K562 (cell line): ENCODE measurements at regions not wholly inside any gene's neighbourhood (a gene's known extent, or its start where the extent isn't known, plus 50 kb on each side); places are given as distances from the start of the nearest gene placed in this dataset.

ENCODE experiments used
- ATAC-seq: fragments of 200-7000 bp; cut with Tn5 transposase; 3 replicates; pipeline ENCODE4 v1.9.1; 2020; ENCODE audit warnings: moderate library complexity
- BruUV-seq: library from RNA; stranded (reverse); fragments of 400-500 nt; replicated peaks from 2 replicates; lab custom pipeline; 2021; lab: Mats Ljungman, UMichigan
- CTCF ChIA-PET: fragments of 300-600 bp; formaldehyde crosslinking; extraction: SDS; loops from one replicate; lab custom pipeline; 2021; ENCODE audit warnings: low intra/inter-chr PET ratio; lab: Yijun Ruan, JAX
- POLR2A ChIA-PET: fragments of 300-600, 350-650 bp; sonication (Branson Sonifier 250); formaldehyde crosslinking; extraction: SDS; loops from one replicate; lab custom pipeline; 2021; ENCODE audit warnings: antibody characterized with exemption, inconsistent platforms; lab: Yijun Ruan, JAX
- DNase-seq, 4 experiments: peaks; one replicate each; pipeline versions ENCODE4 v3.0.0 to v3.0.0-alpha.2; 2011 to 2018; ENCODE audit warnings: low spot score in 3 of 4, mixed read lengths in 3 of 4; ENCODE audit errors: extremely low read depth in 1 of 4
- FAIRE-seq: peaks from 2 replicates; lab custom pipeline; 2011; peaks lifted over from hg19 to GRCh38; lab: Jason Lieb, UNC
- H2AFZ ChIP-seq: 2 replicates; pipeline ENCODE4 v1.6.0; 2011; ENCODE audit warnings: low read depth, low read length, control low read depth, inconsistent platforms
- H3K27ac ChIP-seq: fragments of 200-600 bp; 3 replicates; pipeline ENCODE4 v1.8.0; 2011; ENCODE audit warnings: low read depth, mild to moderate bottlenecking, control low read depth, inconsistent platforms, low read length, moderate library complexity, mixed read lengths; ENCODE audit errors: extremely low read depth
- H3K27me3 ChIP-seq, 2 experiments: fragments of 300-600 bp in 1 of 2; 2 replicates in 1 of 2; 3 replicates in 1 of 2; pipeline versions ENCODE4 v1.6.0 to v1.8.0; 2011; ENCODE audit warnings: inconsistent platforms in 2 of 2, low read length in 2 of 2, mild to moderate bottlenecking in 1 of 2, mixed read lengths in 1 of 2, moderate library complexity in 1 of 2; ENCODE audit not compliant: control insufficient read depth in 2 of 2, insufficient read depth in 2 of 2
- H3K36me3 ChIP-seq: fragments of 300-600 bp; 3 replicates; pipeline ENCODE4 v1.8.0; 2011; ENCODE audit warnings: mild to moderate bottlenecking, low read length, inconsistent platforms; ENCODE audit not compliant: control insufficient read depth, insufficient read depth
- H3K4me1 ChIP-seq, 2 experiments: fragments of 200-600 bp in 1 of 2; replicated peaks in 1 of 2; 2 replicates in 1 of 2; 3 replicates in 1 of 2; pipeline versions ENCODE4 v1.5.1 to v1.8.0; 2011; ENCODE audit warnings: inconsistent platforms in 2 of 2, low read length in 2 of 2, mild to moderate bottlenecking in 1 of 2, mixed read lengths in 1 of 2, moderate library complexity in 1 of 2; ENCODE audit not compliant: control insufficient read depth in 2 of 2, insufficient read depth in 2 of 2
- H3K4me2 ChIP-seq: 2 replicates; pipeline ENCODE4 v1.6.1; 2011; ENCODE audit warnings: low read length, control low read depth, inconsistent platforms, mixed read lengths; ENCODE audit not compliant: insufficient read depth
- H3K4me3 ChIP-seq: fragments of 200-600 bp; sonication (generic), shearing (Covaris generic); 2 replicates; pipeline ENCODE4 v1.5.1; 2016; ENCODE audit warnings: control low read depth, inconsistent platforms
- H3K79me2 ChIP-seq: fragments of 200-600 bp; 3 replicates; pipeline ENCODE4 v1.8.0; 2011; ENCODE audit warnings: low read length, inconsistent platforms; ENCODE audit not compliant: control insufficient read depth, insufficient read depth
- H3K9ac ChIP-seq, 2 experiments: 2 replicates each; pipeline versions ENCODE4 v1.6.0 to v1.6.1; 2011; ENCODE audit warnings: low read depth in 2 of 2, low read length in 2 of 2, control low read depth in 1 of 2, inconsistent platforms in 1 of 2, mild to moderate bottlenecking in 1 of 2, mixed read lengths in 1 of 2; ENCODE audit not compliant: insufficient read depth in 1 of 2
- H3K9me1 ChIP-seq: one replicate; pipeline ENCODE4 v1.6.0; 2011; ENCODE audit warnings: inconsistent platforms, mild to moderate bottlenecking, low read length, moderate library complexity; ENCODE audit not compliant: control insufficient read depth, insufficient read depth
- H3K9me3 ChIP-seq: replicated peaks from 2 replicates; pipeline ENCODE4 v1.5.1; 2011; ENCODE audit warnings: low read depth, low read length, inconsistent platforms; ENCODE audit not compliant: control insufficient read depth, insufficient read depth
- H4K20me1 ChIP-seq: replicated peaks from 2 replicates; pipeline ENCODE4 v1.6.1; 2011; ENCODE audit warnings: low read length, inconsistent platforms, mixed read lengths; ENCODE audit not compliant: control insufficient read depth, insufficient read depth
- FOXJ3 ChIP-seq: sonication (generic); formaldehyde crosslinking; IDR thresholded peaks from 2 replicates; pipeline ENCODE4 v1.4.0; 2020; ENCODE audit warnings: mild to moderate bottlenecking, missing genetic modification reagents
- IRF1 ChIP-seq: sonication (generic); formaldehyde crosslinking; IDR thresholded peaks from 2 replicates; pipeline ENCODE4 v1.8.0; 2022; ENCODE audit warnings: missing genetic modification reagents, mild to moderate bottlenecking, borderline replicate concordance
- LARP7 ChIP-seq: fragments of 450-650 bp; IDR thresholded peaks from 2 replicates; pipeline ENCODE4 v1.6.1; 2016
- NR0B1 ChIP-seq: fragments of 450-650 bp; IDR thresholded peaks from one replicate; pipeline ENCODE4 v1.6.1; 2018; ENCODE audit warnings: mild to moderate bottlenecking, moderate library complexity; ENCODE audit not compliant: partially characterized antibody
- PYGO2 ChIP-seq: fragments of 450-650 bp; IDR thresholded peaks from 2 replicates; pipeline ENCODE4 v1.6.1; 2016; ENCODE audit warnings: mild to moderate bottlenecking, missing genetic modification characterization, moderate library complexity, missing compliant biosample characterization
- SMAD2 ChIP-seq: fragments of 150-350 bp; IDR thresholded peaks from 2 replicates; pipeline ENCODE4 v1.6.1; 2014; ENCODE audit warnings: low read depth, mild to moderate bottlenecking, low read length
- SMC3 ChIP-seq: conservative IDR thresholded peaks from 2 replicates; pipeline ENCODE4 v1.6.1; 2011; ENCODE audit warnings: low read depth, low read length, improper control_type of control experiment; ENCODE audit not compliant: insufficient read depth
- SNIP1 ChIP-seq: fragments of 450-650 bp; IDR thresholded peaks from 2 replicates; pipeline ENCODE4 v1.7.1; 2017; ENCODE audit warnings: low read depth, mild to moderate bottlenecking
- THAP7 ChIP-seq: fragments of 250-450 bp; sonication (Bioruptor Pico); IDR thresholded peaks from 2 replicates; pipeline ENCODE4 v1.5.0; 2021
- ZBTB43 ChIP-seq: sonication (generic); formaldehyde crosslinking; IDR thresholded peaks from 2 replicates; pipeline ENCODE4 v1.8.0; 2023; ENCODE audit warnings: mild to moderate bottlenecking, missing genetic modification reagents
- ZNF197 ChIP-seq: fragments of 200-800 bp; sonication (Bioruptor generic); IDR thresholded peaks from 2 replicates; pipeline ENCODE4 v1.6.1; 2016; ENCODE audit warnings: low read depth, missing genetic modification characterization, missing compliant biosample characterization
- ZNF57 ChIP-seq: fragments of 450-650 bp; formaldehyde crosslinking; IDR thresholded peaks from 2 replicates; pipeline ENCODE4 v1.4.0; 2020; ENCODE audit warnings: mild to moderate bottlenecking, moderate library complexity
- WGBS: fragments of 100-300 bp; shearing (Covaris generic); methylation state at CpG from one replicate; pipeline ENCODE4 v1.1.6; 2016; ENCODE audit warnings: low coverage, mixed read lengths; ENCODE audit not compliant: insufficient coverage; ENCODE audit errors: missing lambda C conversion rate; 5-methylcytosine and 5-hydroxymethylcytosine counted together
- in situ Hi-C: fragments of 300-500 bp; cut with MboI; formaldehyde crosslinking; loops from 4 replicates; pipeline ENCODE4 v1.15.0; 2018; ENCODE audit warnings: inconsistent platforms, mixed read lengths
- intact Hi-C: fragments of 100-400 bp; cut with micrococcal nuclease; formaldehyde crosslinking; loops from 2 replicates; pipeline ENCODE4 v1.14.2; 2022
- TF ChIP-seq, protein P1 (sequence below): fragments of 250-450 bp; sonication (Bioruptor Pico); IDR thresholded peaks from 2 replicates; pipeline ENCODE4 v1.8.0; 2022; ENCODE audit warnings: inconsistent platforms, mild to moderate bottlenecking, moderate library complexity, borderline replicate concordance
- TF ChIP-seq, protein P2 (sequence below): fragments of 450-650 bp; IDR thresholded peaks from 2 replicates; pipeline ENCODE4 v1.6.1; 2018; ENCODE audit not compliant: partially characterized antibody

DNA sequence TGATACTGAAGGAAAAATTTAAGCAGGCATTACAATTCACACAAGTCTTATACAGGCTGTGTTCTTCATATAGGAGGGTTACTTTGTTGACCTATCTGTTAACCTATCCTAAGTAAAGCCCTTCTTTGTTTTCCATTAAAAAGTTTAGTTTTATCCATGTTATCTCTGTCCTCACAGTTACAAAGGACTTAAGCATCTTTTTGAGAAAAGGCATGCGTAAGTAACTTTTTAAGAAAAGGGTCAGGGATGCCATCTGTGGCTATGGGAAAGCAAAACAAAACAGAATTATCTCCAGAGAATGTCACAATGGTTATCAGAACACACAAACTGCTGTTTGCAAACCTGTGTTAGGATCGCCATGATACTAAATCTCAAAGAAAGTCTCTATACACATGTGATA is 295.8 kb upstream of the MTPN start:
- in situ Hi-C loops, result no loop called here
- CTCF ChIA-PET, result no interaction called here
- ATAC-seq, result no peak
- H3K79me2 ChIP-seq, result no peaks in the 10 kb centered on the region
- no peak overlapping the region for H3K27ac ChIP-seq
- no peaks in the 10 kb centered on the region for H3K4me1 ChIP-seq
- no peaks in the 10 kb centered on the region for H3K36me3 ChIP-seq
- no peaks in the 10 kb centered on the region for H4K20me1 ChIP-seq
- H3K4me2 ChIP-seq, result no peak overlapping the region
- POLR2A ChIA-PET, result no interaction called here
- intact Hi-C loops, result no loop called here
- H3K4me3 ChIP-seq, result no peak overlapping the region
- H3K9ac ChIP-seq, result no peak overlapping the region
- H3K27me3 ChIP-seq, result no peaks in the 10 kb centered on the region
- no peak for DNase-seq
- 35% methylated on average over 2 of the region's 2 CpGs for WGBS
- no peak for FAIRE-seq
- H2AFZ ChIP-seq, result no peak overlapping the region
- no TSS peak for BruUV-seq
- H3K9me1 ChIP-seq, result no peaks in the 10 kb centered on the region
- H3K9me3 ChIP-seq, result no peaks in the 10 kb centered on the region
- TF ChIP-seq PYGO2 (tag) (no peak), SNIP1 (no peak), ZNF57 (CRISPR knock-in tag) (no peak), ZNF197 (CRISPR knock-in tag) (no peak), NR0B1 (no peak), SMAD2 (no peak), FOXJ3 (CRISPR knock-in tag) (no peak), THAP7 (CRISPR knock-in tag) (no peak), ZBTB43 (CRISPR knock-in tag) (no peak), LARP7 (no peak), SMC3 (no peak), IRF1 (CRISPR knock-in tag) (no peak)
- TF ChIP-seq, protein P1, sequence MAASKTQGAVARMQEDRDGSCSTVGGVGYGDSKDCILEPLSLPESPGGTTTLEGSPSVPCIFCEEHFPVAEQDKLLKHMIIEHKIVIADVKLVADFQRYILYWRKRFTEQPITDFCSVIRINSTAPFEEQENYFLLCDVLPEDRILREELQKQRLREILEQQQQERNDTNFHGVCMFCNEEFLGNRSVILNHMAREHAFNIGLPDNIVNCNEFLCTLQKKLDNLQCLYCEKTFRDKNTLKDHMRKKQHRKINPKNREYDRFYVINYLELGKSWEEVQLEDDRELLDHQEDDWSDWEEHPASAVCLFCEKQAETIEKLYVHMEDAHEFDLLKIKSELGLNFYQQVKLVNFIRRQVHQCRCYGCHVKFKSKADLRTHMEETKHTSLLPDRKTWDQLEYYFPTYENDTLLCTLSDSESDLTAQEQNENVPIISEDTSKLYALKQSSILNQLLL (CRISPR knock-in tag), result no peak
- TF ChIP-seq, protein P2, sequence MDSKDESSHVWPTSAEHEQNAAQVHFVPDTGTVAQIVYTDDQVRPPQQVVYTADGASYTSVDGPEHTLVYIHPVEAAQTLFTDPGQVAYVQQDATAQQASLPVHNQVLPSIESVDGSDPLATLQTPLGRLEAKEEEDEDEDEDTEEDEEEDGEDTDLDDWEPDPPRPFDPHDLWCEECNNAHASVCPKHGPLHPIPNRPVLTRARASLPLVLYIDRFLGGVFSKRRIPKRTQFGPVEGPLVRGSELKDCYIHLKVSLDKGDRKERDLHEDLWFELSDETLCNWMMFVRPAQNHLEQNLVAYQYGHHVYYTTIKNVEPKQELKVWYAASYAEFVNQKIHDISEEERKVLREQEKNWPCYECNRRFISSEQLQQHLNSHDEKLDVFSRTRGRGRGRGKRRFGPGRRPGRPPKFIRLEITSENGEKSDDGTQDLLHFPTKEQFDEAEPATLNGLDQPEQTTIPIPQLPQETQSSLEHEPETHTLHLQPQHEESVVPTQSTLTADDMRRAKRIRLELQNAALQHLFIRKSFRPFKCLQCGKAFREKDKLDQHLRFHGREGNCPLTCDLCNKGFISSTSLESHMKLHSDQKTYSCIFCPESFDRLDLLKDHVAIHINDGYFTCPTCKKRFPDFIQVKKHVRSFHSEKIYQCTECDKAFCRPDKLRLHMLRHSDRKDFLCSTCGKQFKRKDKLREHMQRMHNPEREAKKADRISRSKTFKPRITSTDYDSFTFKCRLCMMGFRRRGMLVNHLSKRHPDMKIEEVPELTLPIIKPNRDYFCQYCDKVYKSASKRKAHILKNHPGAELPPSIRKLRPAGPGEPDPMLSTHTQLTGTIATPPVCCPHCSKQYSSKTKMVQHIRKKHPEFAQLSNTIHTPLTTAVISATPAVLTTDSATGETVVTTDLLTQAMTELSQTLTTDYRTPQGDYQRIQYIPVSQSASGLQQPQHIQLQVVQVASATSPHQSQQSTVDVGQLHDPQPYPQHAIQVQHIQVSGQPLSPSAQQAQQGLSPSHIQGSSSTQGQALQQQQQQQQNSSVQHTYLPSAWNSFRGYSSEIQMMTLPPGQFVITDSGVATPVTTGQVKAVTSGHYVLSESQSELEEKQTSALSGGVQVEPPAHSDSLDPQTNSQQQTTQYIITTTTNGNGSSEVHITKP, result no peak
